Smooth muscle cell (in vitro differentiated cells): ENCODE measurements at regions not wholly inside any gene's neighbourhood (a gene's known extent, or its start where the extent isn't known, plus 50 kb on each side); places are given as distances from the start of the nearest gene placed in this dataset.

Source experiments
- DNase-seq: peaks from one replicate; lab custom pipeline; 2025; ENCODE audit not compliant: unreplicated experiment; lab: John Stamatoyannopoulos, UW
- H2AFZ ChIP-seq: fragments of 200-600 bp; sonication (generic); 2 replicates; pipeline ENCODE4 v1.6.0; 2016; ENCODE audit warnings: antibody characterized with exemption, low read depth, mild to moderate bottlenecking
- H3F3A ChIP-seq: fragments of 200-600 bp; sonication (generic); 2 replicates; pipeline ENCODE4 v1.6.0; 2017; ENCODE audit warnings: antibody characterized with exemption, low read depth
- H3K27ac ChIP-seq: fragments of 200-600 bp; sonication (generic); 2 replicates; pipeline ENCODE4 v1.5.1; 2016; ENCODE audit warnings: low read depth, mild to moderate bottlenecking
- H3K27me3 ChIP-seq: fragments of 200-600 bp; sonication (generic); 2 replicates; pipeline ENCODE4 v1.6.1; 2016; ENCODE audit warnings: low read depth, mild to moderate bottlenecking
- H3K36me3 ChIP-seq: fragments of 200-600 bp; sonication (generic); 2 replicates; pipeline ENCODE4 v1.5.1; 2016; ENCODE audit warnings: low read depth
- H3K4me1 ChIP-seq: fragments of 200-600 bp; sonication (generic); 2 replicates; pipeline ENCODE4 v1.5.1; 2016; ENCODE audit warnings: low read depth
- H3K4me2 ChIP-seq: fragments of 200-600 bp; sonication (generic); 2 replicates; pipeline ENCODE4 v1.6.0; 2016; ENCODE audit warnings: mild to moderate bottlenecking
- H3K4me3 ChIP-seq: fragments of 200-600 bp; sonication (generic); 2 replicates; pipeline ENCODE4 v1.5.1; 2016; ENCODE audit warnings: mild to moderate bottlenecking
- H3K79me2 ChIP-seq: fragments of 200-600 bp; sonication (generic); 2 replicates; pipeline ENCODE4 v1.6.0; 2016; ENCODE audit warnings: low read depth, mild to moderate bottlenecking
- H3K9ac ChIP-seq: fragments of 200-600 bp; sonication (generic); 2 replicates; pipeline ENCODE4 v1.6.0; 2016; ENCODE audit warnings: low read depth
- H3K9me3 ChIP-seq: fragments of 200-600 bp; sonication (generic); replicated peaks from 2 replicates; pipeline ENCODE4 v1.5.1; 2016; ENCODE audit warnings: low read depth
- H4K20me1 ChIP-seq: fragments of 200-600 bp; sonication (generic); 2 replicates; pipeline ENCODE4 v1.6.0; 2016; ENCODE audit warnings: low read depth
- WGBS: methylation state at CpG from one replicate; pipeline ENCODE4 v1.1.7; 2016; ENCODE audit warnings: low lambda C conversion rate; 5-methylcytosine and 5-hydroxymethylcytosine counted together
- TF ChIP-seq, protein P1 (sequence below): fragments of 200-600 bp; sonication (generic); IDR thresholded peaks from 2 replicates; pipeline ENCODE4 v1.5.1; 2017; ENCODE audit warnings: borderline replicate concordance, mild to moderate bottlenecking, antibody characterized with exemption; ENCODE audit not compliant: insufficient read depth, poor library complexity, severe bottlenecking

GRCh38 chr19:32040236-32040635, 305.2 kb upstream of the ZNF507 start:
- Histone ChIP-seq H3K79me2 (no peaks in the 10 kb centered on the region), H3K9ac (no peak overlapping the region), H2AFZ (peak overlapping the region; percentile 18), H3K4me2 (no peak overlapping the region), H3K4me1 (peaks cover 7% of the 10 kb centered on the region), H3F3A (no peaks in the 10 kb centered on the region), H3K27ac (no peak overlapping the region), H3K27me3 (peaks cover 16% of the 10 kb centered on the region), H4K20me1 (no peaks in the 10 kb centered on the region), H3K9me3 (no peaks in the 10 kb centered on the region), H3K36me3 (no peaks in the 10 kb centered on the region), H3K4me3 (no peak overlapping the region)
- TF ChIP-seq, protein P1, sequence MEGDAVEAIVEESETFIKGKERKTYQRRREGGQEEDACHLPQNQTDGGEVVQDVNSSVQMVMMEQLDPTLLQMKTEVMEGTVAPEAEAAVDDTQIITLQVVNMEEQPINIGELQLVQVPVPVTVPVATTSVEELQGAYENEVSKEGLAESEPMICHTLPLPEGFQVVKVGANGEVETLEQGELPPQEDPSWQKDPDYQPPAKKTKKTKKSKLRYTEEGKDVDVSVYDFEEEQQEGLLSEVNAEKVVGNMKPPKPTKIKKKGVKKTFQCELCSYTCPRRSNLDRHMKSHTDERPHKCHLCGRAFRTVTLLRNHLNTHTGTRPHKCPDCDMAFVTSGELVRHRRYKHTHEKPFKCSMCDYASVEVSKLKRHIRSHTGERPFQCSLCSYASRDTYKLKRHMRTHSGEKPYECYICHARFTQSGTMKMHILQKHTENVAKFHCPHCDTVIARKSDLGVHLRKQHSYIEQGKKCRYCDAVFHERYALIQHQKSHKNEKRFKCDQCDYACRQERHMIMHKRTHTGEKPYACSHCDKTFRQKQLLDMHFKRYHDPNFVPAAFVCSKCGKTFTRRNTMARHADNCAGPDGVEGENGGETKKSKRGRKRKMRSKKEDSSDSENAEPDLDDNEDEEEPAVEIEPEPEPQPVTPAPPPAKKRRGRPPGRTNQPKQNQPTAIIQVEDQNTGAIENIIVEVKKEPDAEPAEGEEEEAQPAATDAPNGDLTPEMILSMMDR = no peak
- DNase-seq = no peak
- WGBS = 41% methylated on average over 5 of the region's 5 CpGs

GRCh38 chr19:32041681-32042292, 303.6 kb upstream of the ZNF507 start:
- TF ChIP-seq, protein P1 = peak; percentile 92
- no peak for DNase-seq
- Histone ChIP-seq H3K36me3 (no peaks in the 10 kb centered on the region), H3K9ac (no peak overlapping the region), H3K4me2 (peak overlapping the region; percentile 83), H3K9me3 (no peaks in the 10 kb centered on the region), H2AFZ (peak overlapping the region; percentile 95), H3K27me3 (peaks cover 11% of the 10 kb centered on the region), H3K79me2 (no peaks in the 10 kb centered on the region), H3K4me3 (peak overlapping the region; percentile 62), H3K4me1 (peaks cover 7% of the 10 kb centered on the region), H3K27ac (no peak overlapping the region), H3F3A (no peaks in the 10 kb centered on the region), H4K20me1 (no peaks in the 10 kb centered on the region)
- WGBS = 4% methylated on average over 23 of the region's 23 CpGs

- Histone ChIP-seq H3K36me3 (no peaks in the 10 kb centered on the region), H3K27ac (no peak overlapping the region), H3K9me3 (no peaks in the 10 kb centered on the region), H3K4me1 (no peaks in the 10 kb centered on the region), H2AFZ (no peak overlapping the region), H4K20me1 (no peaks in the 10 kb centered on the region), H3F3A (no peaks in the 10 kb centered on the region), H3K9ac (no peak overlapping the region), H3K79me2 (no peaks in the 10 kb centered on the region), H3K4me2 (no peak overlapping the region), H3K4me3 (no peak overlapping the region), H3K27me3 (peaks cover 9% of the 10 kb centered on the region)
- TF ChIP-seq, protein P1 = no peak
- WGBS = 95% methylated on average over 5 of the region's 5 CpGs
- no peak for DNase-seq
Measured at GRCh38 chr19:32047788-32048187, 297.6 kb upstream of the ZNF507 start.

- TF ChIP-seq, protein P1 = no peak
- Histone ChIP-seq H3K27me3 (peaks cover 5% of the 10 kb centered on the region), H3F3A (no peaks in the 10 kb centered on the region), H3K36me3 (no peaks in the 10 kb centered on the region), H3K9me3 (no peaks in the 10 kb centered on the region), H3K4me2 (no peak overlapping the region), H3K9ac (no peak overlapping the region), H4K20me1 (no peaks in the 10 kb centered on the region), H2AFZ (peak overlapping the region; percentile 39), H3K27ac (no peak overlapping the region), H3K4me1 (no peaks in the 10 kb centered on the region), H3K79me2 (no peaks in the 10 kb centered on the region), H3K4me3 (no peak overlapping the region)
- DNase-seq = no peak
- 53% methylated on average over 3 of the region's 3 CpGs for WGBS
Measured at GRCh38 chr19:32053376-32053775, 292.0 kb upstream of the ZNF507 start.
